Osteoblast (primary cell): ENCODE measurements at regions not wholly inside any gene's neighbourhood (a gene's known extent, or its start where the extent isn't known, plus 50 kb on each side); places are given as distances from the start of the nearest gene placed in this dataset.

ENCODE experiments used
- DNase-seq: peaks from one replicate; pipeline ENCODE4 v3.0.0; 2011; ENCODE audit warnings: low spot score, mixed read lengths; ENCODE audit not compliant: insufficient read length; ENCODE audit errors: missing footprints
- H2AFZ ChIP-seq: 2 replicates; pipeline ENCODE4 v1.6.0; 2011; ENCODE audit warnings: mild to moderate bottlenecking, low read length
- H3K27ac ChIP-seq: 2 replicates; pipeline ENCODE4 v1.5.1; 2011; ENCODE audit warnings: mild to moderate bottlenecking, low read depth, low read length, moderate library complexity
- H3K27me3 ChIP-seq: 2 replicates; pipeline ENCODE4 v1.6.0; 2012; ENCODE audit warnings: mild to moderate bottlenecking, control low read depth, inconsistent platforms, low read length, moderate library complexity; ENCODE audit not compliant: insufficient read depth
- H3K36me3 ChIP-seq: 2 replicates; pipeline ENCODE4 v1.5.1; 2011; ENCODE audit warnings: mild to moderate bottlenecking, low read length, control low read depth, moderate library complexity; ENCODE audit not compliant: insufficient read depth
- H3K4me1 ChIP-seq: 2 replicates; pipeline ENCODE4 v1.5.1; 2011; ENCODE audit warnings: mild to moderate bottlenecking, low read length, control low read depth, moderate library complexity; ENCODE audit not compliant: insufficient read depth
- H3K4me2 ChIP-seq: 2 replicates; pipeline ENCODE4 v1.6.0; 2011; ENCODE audit warnings: mild to moderate bottlenecking, low read length; ENCODE audit not compliant: insufficient read depth
- H3K4me3 ChIP-seq: fragments of 200-600 bp; sonication (generic); 3 replicates; pipeline ENCODE4 v1.5.1; 2012; ENCODE audit warnings: mild to moderate bottlenecking, low read length, inconsistent platforms; ENCODE audit not compliant: insufficient read depth
- H3K79me2 ChIP-seq: 2 replicates; pipeline ENCODE4 v1.6.0; 2012; ENCODE audit warnings: mild to moderate bottlenecking, low read length, control low read depth, inconsistent platforms; ENCODE audit not compliant: insufficient read depth
- H3K9me3 ChIP-seq: 2 replicates; pipeline ENCODE4 v1.5.1; 2011; ENCODE audit warnings: low read depth, low read length, control low read depth
- H4K20me1 ChIP-seq: 2 replicates; pipeline ENCODE4 v1.6.0; 2012; ENCODE audit warnings: mild to moderate bottlenecking, low read length, control low read depth; ENCODE audit not compliant: insufficient read depth
- TF ChIP-seq, protein P1 (sequence below): IDR thresholded peaks from 2 replicates; pipeline ENCODE4 v1.5.1; 2011; ENCODE audit warnings: mild to moderate bottlenecking, low read depth, low read length, moderate library complexity; ENCODE audit errors: extremely low read depth

DNA sequence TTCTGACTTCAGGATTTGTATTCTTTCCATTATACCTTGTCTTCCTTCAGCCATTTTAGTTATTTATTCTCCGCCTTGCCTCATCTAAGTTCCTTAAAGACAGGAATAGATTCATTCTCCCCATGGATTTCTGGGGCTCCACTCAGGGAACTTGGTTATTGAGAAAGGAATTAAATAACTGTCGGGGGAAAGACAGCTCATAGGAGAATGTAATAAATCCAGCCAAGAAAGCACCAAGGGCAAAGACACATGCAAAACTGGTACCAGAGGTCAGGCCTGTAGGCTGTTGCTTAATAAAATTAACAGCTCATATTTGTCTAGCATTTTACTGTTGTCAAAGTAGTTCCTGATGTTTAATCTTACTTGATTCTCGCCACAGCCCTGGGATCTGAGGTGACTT is 357.2 kb downstream of the TMEM38B start:
- H3K4me1 ChIP-seq: no peaks in the 10 kb centered on the region
- H3K27me3 ChIP-seq: no peaks in the 10 kb centered on the region
- no peaks in the 10 kb centered on the region for H3K9me3 ChIP-seq
- no peak overlapping the region for H3K4me3 ChIP-seq
- no peak for DNase-seq
- TF ChIP-seq, protein P1, sequence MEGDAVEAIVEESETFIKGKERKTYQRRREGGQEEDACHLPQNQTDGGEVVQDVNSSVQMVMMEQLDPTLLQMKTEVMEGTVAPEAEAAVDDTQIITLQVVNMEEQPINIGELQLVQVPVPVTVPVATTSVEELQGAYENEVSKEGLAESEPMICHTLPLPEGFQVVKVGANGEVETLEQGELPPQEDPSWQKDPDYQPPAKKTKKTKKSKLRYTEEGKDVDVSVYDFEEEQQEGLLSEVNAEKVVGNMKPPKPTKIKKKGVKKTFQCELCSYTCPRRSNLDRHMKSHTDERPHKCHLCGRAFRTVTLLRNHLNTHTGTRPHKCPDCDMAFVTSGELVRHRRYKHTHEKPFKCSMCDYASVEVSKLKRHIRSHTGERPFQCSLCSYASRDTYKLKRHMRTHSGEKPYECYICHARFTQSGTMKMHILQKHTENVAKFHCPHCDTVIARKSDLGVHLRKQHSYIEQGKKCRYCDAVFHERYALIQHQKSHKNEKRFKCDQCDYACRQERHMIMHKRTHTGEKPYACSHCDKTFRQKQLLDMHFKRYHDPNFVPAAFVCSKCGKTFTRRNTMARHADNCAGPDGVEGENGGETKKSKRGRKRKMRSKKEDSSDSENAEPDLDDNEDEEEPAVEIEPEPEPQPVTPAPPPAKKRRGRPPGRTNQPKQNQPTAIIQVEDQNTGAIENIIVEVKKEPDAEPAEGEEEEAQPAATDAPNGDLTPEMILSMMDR: no peak
- no peaks in the 10 kb centered on the region for H3K79me2 ChIP-seq
- H2AFZ ChIP-seq: no peak overlapping the region
- H3K27ac ChIP-seq: no peak overlapping the region
- no peaks in the 10 kb centered on the region for H3K36me3 ChIP-seq
- H3K4me2 ChIP-seq: no peak overlapping the region
- no peaks in the 10 kb centered on the region for H4K20me1 ChIP-seq

DNA sequence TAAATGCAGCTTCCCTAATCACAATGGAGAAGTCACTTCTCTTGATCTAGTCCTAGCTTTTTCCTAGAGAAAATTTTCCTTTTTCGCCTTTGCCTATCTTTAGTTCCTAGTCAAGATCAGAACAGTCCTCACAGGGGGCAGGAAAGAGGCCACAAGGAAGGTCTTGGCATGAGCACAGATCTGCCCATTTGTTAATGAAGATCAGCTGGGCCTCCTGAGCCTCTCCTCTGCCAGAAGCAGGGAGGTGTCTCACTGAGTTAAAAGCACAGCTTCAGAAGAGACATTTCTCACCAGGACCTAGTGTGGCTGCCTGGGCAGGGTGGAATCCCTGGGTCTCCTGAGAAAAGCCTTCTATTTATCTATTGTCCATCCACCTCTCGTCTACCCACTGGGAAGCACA is 357.8 kb downstream of the TMEM38B start:
- Histone ChIP-seq H3K4me1 (no peaks in the 10 kb centered on the region), H3K9me3 (no peaks in the 10 kb centered on the region), H4K20me1 (no peaks in the 10 kb centered on the region), H3K4me2 (no peak overlapping the region), H3K36me3 (no peaks in the 10 kb centered on the region), H3K27ac (no peak overlapping the region), H2AFZ (no peak overlapping the region), H3K79me2 (no peaks in the 10 kb centered on the region), H3K4me3 (no peak overlapping the region), H3K27me3 (no peaks in the 10 kb centered on the region)
- TF ChIP-seq, protein P1: no peak
- DNase-seq: no peak

DNA sequence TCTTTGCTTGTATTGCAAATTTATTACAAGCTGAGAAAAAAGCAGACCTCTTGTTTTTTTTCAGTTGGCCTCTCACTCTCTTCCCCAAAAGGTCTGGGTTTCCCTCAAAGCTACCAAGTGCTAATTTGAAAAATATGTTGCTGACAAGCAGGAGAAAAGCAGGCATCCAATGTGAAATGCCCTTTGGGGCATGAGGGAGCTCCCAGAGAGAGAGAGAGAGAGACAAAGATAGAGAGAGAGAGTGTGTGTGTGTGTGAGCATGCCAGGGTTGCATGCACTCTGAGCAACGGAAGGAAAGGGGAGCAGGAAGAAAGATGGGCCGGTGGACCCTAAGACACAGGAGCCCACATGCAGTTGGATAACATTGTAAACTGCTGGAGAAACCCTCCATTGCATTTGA is 358.4 kb downstream of the TMEM38B start:
- H3K4me1 ChIP-seq: no peaks in the 10 kb centered on the region
- no peak overlapping the region for H3K4me3 ChIP-seq
- H3K27ac ChIP-seq: no peak overlapping the region
- TF ChIP-seq, protein P1: no peak
- H3K9me3 ChIP-seq: no peaks in the 10 kb centered on the region
- H4K20me1 ChIP-seq: no peaks in the 10 kb centered on the region
- no peaks in the 10 kb centered on the region for H3K36me3 ChIP-seq
- H3K79me2 ChIP-seq: no peaks in the 10 kb centered on the region
- no peak for DNase-seq
- no peak overlapping the region for H2AFZ ChIP-seq
- no peak overlapping the region for H3K4me2 ChIP-seq
- H3K27me3 ChIP-seq: no peaks in the 10 kb centered on the region

DNA sequence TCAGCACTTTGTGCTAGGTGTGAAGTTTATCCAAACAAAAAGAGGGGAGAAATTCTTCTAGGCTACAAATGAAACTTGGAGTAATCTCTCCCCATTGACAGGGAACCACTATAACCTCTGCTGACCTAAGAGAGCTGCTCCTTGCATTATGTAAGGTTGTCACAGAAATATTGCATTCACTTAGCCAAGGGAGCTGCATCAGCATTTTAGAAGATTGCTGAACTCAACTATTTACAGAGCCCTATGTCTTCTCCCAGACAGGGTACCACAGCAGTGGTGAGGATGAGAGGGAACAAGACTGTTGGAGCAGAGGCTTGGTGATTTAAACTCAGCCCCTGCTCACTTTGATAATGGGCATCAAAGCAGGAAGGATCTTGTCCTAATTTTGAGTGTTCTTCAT is 362.0 kb downstream of the TMEM38B start:
- H3K4me2 ChIP-seq: no peak overlapping the region
- no peak for DNase-seq
- no peaks in the 10 kb centered on the region for H3K4me1 ChIP-seq
- H2AFZ ChIP-seq: no peak overlapping the region
- no peaks in the 10 kb centered on the region for H3K9me3 ChIP-seq
- H3K4me3 ChIP-seq: no peak overlapping the region
- H4K20me1 ChIP-seq: no peaks in the 10 kb centered on the region
- H3K79me2 ChIP-seq: no peaks in the 10 kb centered on the region
- TF ChIP-seq, protein P1: no peak
- no peaks in the 10 kb centered on the region for H3K36me3 ChIP-seq
- H3K27me3 ChIP-seq: no peaks in the 10 kb centered on the region
- no peak overlapping the region for H3K27ac ChIP-seq
